GM19025 (cell line): ENCODE measurements at regions not wholly inside any gene's neighbourhood (a gene's known extent, or its start where the extent isn't known, plus 50 kb on each side); places are given as distances from the start of the nearest gene placed in this dataset.

Experiments used
- ATAC-seq: cut with Tn5 transposase; IDR thresholded peaks from one replicate; pipeline ENCODE4 v1.9.1; 2021; ENCODE audit warnings: mild to moderate bottlenecking, low read depth, moderate library complexity; ENCODE audit not compliant: unreplicated experiment

DNA sequence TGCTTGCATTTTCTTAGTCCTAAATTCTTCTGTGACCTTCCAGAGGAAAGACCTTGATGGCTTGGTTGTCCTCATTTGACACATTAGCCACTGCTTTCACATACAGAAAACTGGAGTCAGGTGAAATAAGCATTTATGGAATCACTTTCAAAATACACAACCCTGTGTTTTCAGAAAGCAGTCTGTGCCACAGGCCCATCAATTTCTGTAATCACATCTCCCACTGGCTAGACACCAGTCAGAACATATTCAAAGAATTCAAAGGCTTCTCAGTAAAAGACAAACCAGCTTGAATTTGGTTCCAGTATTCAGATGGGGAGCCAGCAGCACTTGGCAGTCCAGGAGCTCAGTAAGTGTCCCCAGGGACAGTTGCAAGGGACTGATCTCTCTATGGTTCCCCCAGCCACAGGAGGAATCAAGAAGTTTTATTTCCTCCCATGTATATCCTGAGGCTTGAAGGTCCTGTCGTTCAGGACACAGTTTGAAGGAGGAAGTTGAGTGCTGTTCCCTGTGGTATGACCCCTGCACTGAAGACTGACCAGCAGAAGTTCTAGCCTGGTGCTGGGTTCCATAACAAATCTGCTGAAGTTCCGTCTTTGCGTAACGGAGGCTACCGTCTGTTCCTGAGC lies 214.3 kb downstream of the FOXO1 start:
- no peak for ATAC-seq

DNA sequence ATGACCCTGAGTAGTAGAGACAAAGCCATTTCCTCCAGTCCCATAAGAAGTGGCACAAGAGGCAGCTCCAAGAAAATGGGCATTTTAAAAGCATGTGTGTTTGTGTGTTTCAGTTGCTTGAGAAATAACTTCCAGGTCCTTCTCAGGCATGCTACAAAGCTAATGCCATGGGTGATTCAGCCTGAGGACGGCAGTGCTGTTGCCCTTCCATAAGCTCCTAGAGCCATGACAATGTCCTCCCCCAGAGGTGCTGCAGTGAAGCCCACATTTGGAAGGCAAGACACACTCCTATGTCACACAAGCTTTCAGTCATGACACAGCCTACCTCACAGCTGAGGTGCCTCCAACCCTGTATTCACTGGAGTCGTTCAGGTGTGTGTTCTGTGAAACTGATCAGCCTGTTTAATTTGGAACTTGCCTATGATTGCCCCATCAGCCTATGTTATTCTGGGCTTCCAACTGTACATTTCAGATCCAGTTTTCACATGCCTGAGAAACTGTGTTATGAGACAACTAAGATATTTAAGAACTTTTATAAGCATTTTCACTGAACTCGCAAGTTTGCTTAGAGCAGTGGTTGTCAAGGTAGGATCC lies 213.6 kb downstream of the FOXO1 start:
- ATAC-seq = no peak

DNA sequence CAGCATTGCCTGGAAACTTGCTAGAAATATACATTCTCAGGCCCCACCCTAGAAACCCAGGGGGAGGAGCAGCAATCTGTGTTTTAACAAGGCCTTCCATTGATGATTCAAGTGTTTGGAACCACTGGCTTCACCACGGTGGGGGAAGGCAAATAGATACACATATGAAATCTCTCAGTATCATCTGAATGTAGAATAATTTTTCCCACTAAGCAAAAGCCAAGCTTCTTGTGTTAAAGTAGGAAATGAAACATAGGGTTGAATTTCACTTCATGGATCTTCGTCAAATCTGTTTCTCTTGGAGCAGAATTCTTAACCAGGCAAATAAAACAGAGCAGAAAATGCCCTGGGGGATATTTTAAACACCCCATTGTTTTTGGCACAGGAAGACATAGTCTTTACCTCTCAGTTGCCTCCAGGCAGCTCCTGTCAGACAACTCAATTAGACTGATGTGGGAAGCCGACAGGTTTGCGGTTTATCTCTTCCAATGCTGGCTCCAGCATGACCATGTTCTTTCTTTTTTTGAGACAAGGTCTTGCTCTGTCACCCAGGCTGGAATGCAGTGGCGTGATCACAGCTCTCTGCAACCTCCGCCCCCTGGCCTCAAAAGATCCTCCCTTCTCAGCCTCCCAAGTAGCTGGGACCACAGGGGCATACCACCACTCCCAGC lies 213.0 kb downstream of the FOXO1 start:
- no peak for ATAC-seq

DNA sequence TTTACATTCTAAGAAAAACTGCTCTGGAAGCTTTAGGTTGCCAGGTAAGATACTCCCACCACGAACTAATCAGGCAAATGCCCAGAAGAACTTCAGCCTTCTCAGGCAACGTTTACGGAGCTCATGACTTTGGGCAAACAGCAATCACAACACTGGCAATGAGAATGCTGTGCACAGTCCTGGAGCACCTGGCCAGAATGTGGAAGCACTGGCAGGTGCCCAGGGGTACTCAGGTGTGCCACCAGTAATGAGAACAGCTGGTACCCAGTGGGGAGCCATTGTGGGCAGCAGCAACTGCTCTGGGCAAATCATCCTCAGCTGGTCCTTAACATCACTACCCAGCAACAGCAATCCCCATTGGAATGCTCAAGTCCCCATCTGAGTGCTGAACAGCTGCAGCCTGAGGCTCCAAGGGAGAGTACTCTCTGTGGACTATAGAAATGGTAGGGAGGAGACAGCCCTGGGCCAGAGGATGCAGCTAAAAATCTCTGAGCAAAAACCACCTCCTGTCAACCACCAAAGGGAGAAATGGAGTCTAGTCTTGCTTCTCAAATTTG lies 210.0 kb downstream of the FOXO1 start:
- no peak for ATAC-seq

DNA sequence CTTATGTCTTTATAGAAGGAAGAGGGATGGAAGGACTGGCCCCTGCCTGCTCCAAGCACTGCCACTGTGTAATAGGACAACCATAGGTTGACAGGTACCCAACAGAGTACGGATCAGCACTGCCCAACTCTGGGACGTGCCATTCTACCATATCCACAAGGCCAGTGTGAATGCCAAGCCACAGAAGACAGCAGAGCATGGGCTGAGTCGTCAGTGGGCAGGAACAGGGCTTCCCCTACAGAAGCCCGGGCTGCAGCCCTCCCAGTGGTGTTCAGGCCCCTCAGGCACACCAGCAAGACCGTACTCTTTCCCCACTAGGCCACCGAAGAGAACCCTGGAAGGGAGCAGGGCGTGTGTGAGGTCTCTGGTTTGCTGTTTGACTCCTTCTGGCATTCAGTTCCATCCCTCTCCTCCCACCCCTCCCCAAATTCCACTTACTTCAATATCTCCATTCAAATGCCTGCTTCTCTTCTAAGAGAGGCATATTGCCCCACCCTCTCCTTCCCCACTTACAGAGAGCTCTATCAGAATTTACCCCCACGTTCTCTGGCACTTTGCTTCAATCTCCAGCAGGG lies 209.4 kb downstream of the FOXO1 start:
- ATAC-seq = no peak

DNA sequence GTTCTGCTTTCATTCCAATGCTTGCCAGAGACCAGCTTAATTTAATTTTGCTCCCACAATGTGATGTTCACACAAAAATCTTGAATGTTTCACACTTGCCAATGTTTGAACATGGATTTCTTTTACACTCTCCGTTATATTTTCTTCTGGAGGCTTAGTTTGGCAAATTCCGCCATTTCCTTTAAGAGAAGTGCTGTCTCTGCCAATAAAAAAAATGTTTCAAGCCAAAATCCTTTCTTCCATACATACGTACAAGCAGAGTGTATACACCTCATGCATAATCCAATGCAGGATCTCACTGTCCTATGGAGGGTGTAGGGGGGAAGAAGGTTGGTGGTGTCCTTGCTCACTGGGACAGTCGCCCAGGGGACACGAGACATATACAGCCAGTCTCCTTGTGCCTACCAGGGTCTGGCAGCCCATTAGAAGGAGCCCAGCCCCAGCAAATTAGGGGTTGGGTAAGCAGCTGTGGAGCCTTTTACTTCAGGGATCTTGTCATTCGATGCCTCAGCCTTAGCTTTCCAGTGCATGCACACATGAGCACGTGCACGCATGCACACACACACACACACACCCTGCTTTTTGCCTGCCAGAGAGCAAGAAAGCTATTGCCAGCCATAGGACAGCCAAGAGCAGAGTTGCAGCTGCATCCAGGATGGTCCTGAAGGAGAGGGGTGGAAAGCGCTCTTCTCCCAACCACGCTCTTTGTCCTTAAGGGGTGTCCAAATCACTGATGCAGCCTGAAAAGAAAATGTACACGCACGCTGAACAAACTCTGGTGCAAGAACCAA lies 208.3 kb downstream of the FOXO1 start:
- ATAC-seq = no peak

DNA sequence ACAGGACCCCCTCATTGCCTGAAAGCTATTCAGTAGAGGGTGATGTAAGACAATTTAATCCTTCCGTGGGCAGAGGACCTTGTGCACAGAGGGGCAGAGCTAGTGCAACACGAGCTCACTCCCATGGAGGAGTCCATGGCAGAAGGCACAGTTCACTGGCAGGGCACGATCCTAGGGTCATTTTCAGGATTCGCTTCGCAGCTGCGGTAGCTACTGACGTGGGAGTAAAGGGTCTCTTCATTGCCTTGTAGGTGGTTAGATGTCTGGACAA lies 207.8 kb downstream of the FOXO1 start:
- no peak for ATAC-seq

DNA sequence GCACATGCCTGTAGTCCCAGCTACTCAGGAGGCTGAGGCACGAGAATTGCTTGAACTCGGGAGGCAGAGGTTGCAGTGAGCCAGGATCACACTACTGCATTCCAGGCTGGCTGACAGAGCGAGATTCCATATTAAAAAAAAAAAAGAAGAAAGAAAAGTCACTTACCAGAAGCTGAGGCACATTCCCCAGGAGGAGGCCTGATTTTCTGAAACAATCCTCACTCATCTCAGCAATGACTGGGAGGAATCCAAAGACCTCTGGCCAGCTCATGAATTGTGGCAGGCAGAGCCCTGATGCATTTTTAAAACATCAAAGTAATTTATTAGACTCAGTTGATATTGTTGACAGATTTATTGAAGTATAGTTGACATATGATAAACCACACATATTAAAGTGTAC lies 206.3 kb downstream of the FOXO1 start:
- ATAC-seq = no peak

DNA sequence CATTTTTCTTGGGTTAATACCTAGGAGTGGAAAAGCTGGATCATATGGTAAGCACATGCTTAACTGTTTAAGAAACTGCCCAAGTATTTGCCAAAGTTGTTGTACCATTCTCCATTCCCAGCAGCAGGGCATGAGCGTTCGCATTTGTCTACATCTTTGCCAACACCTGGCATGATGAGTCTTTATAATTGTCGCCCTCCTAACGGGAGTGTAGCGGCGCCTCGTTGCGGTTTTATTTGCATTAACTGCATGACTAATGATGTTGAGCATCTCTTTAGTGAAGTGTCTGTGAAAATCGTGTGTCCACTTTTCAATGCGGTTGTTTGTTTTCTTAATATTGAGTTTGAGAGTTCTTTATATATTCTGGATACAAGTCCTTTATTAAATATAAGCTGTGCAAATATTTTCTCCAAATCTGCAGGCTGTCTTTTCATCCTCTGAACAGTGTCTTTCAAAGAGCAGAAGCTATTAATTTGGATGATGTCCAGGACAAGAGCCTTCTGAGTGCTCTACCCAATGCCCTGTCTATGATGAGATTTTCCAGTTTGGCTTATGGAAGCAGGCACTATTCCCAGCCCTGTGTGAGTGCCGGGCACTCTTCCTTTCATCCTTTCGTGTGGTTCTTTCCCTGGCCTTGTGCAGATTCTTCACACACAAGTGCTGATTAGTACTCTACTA lies 202.0 kb downstream of the FOXO1 start:
- ATAC-seq = no peak

DNA sequence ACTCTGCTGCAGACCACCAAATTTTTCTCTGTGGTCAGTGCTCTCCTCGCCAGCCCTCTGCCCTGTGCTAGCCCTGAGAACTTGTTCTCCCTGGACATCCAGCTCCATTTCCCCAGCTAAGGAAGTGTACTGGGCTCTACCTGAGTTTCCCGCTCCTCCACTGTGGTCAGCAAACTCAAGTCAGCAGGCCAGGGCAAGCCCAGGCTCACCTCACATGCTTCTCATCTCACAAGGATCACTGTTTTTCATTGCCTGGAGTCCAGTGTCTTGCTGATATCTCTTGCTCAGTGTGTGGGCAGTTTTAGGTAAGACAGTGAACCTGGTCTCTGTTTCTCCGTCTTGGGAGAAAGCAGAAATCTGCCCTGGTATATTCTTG lies 201.4 kb downstream of the FOXO1 start:
- no peak for ATAC-seq

DNA sequence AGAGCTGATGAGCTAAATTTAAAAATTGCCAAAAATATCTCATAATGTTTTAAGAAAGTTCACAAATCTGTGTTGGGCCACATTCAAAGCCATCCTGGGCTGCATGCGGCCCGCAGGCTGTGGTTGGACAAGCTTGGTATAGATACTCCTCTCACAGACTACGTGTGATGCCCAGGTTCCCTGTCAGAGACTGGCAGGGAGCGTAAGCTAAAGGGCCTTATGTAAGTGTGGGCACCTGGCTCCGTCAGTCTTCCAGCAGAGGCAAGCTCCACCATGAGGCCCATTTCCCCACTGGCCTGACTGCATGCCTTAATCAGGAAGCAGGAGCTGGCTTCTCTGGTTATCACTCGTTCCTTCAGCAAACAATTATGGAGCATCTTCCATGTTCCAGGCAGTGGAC lies 200.2 kb downstream of the FOXO1 start:
- no peak for ATAC-seq

DNA sequence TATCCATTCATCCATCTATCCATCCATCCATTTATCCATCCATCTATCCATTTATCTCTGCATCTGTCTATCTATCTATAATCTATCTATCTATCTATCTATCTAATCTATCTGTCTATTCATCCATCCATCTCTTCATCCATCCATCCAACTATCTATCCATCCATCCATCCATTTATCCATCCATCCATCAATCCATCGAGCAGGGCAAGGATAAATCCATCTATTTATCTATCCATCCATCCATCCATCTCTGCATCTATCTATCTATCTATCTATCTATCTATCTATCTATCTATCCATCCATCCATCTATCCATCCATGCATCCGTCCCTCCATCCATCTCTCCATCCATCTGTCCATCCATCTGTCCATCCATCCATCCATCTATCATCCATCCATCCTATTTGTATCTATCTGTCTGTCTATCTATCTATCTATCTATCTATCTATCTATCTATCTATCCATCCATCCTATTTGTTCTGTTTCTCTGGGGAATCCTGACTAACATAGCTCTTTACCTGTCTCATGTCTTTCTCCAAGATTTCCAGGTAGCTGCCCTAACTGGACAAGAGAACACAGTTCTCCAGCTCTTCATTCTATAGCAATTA lies 198.1 kb downstream of the FOXO1 start:
- ATAC-seq = no peak

DNA sequence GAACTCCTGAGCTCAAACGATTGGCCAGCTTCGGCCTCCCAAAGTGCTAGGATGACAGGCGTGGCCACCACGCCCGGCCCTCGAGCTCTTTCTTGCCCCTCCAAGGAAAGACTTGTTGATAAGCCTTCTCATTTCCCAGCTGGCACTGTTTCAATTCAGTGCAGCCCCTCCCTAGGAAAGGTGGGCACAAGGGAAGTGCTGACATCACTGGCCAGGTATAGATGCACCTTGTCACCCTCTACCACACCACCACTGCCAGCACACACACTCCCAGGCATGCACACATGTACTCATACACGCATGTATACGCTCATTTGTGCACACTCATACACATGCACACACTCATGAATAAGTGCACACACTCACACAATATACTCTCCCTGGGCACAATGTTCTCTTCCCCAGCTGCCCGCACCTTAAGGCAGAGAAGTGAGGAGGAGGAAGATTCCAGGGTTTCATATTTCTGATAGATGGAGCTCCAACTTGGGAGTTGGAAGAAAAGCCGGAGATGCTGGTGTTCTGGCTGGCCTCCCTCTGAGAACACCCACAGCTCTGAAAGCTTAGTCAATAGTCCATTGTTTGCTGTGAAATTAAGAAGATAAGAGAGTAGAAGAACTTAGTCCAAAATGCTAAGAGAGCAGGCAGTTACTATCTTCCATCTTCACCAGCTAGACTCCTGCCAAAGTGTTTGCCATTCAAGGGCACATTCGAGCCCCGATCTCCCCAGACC lies 196.7 kb downstream of the FOXO1 start:
- no peak for ATAC-seq

DNA sequence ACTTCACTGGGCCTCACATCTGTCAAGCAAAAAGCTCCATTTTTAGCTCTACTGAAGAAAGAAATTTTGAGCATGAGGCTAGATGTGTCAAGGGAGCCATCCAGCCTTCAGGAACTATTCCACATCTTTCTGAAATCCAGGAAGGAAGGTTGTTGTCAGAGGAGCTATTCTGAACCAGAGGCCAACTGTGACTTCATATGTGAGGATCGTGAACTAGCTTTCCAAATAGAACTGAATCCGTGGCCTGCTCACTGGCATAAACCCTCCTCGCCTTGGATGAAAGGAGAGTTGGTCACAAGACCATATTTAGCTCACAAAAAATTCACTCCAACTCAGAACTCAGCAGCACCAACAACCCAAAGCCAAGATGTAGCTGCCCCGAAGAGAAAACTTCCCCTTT lies 195.8 kb downstream of the FOXO1 start:
- no peak for ATAC-seq

DNA sequence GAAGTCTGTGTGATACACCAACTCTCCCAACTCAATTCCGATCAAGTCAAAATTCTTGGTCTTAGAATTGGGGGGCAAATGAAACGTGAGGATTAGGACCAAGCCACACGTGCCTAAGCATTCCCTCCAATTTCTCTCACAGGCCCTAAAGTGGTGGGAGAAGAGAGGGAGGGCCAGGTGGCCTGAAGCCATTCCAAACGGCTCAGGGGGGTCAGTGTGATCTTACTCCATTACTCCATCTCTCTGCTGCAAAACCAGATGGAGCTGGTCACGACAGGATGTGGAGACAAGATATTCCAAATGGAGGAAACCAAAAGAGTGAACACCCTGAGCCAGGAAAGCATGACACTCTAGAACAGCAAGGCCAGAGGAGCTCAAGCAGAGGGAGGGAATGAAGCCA lies 195.4 kb downstream of the FOXO1 start:
- ATAC-seq = no peak

DNA sequence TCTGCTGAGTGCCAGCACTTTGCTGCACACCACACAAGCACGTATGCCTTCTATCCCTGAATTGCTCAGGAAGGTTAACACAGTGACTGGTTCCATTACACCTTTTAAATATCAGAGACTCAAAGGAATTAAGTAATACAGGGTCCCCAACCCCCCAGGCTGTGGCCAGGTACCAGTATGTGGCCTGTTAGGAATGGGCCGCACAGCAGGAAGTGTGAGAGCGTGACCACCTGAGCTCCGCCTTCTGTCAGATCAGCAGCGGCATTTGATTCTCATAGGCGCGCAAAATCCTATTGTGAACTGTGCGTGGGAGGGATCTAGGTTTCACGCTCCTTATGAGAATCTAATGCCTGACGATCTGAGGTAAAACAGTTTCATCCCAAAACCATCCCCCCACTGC lies 194.5 kb downstream of the FOXO1 start:
- no peak for ATAC-seq

DNA sequence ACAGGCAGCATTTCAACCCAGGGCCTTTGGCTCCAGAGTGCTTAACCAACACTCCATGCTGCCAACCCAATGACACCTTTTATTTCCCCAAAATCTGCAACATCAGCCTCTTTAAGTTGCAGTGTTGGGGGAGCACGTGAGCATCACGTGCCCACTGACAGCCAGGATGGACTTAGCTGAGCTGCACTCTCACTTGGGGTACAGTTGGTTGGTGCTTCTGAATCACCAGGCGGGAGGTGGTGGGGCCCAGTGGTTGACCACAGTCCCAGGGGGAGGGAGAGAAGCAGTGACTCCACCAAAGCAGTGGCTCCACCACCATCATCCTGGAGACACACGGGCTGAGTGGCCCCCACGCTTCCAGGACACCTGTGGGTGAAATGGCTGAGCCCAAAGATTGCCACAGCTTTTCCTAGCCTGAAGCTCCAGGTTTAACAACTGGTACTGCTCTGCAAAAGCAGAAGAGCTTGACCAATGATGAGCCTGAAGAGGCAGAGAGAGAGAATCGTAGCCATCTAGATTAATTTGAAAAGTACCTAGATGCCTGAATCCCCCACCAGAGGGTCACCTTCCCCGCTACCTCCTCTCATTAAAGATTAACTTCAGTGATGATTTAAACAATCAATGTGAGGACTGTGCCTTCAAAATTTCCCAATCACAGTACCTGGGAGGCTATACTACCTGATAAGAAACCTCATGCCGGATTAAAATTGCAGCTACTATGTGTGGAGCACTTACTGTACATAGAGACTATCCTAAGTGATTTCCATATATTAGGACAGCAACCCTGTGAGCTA lies 193.8 kb downstream of the FOXO1 start:
- ATAC-seq = no peak

DNA sequence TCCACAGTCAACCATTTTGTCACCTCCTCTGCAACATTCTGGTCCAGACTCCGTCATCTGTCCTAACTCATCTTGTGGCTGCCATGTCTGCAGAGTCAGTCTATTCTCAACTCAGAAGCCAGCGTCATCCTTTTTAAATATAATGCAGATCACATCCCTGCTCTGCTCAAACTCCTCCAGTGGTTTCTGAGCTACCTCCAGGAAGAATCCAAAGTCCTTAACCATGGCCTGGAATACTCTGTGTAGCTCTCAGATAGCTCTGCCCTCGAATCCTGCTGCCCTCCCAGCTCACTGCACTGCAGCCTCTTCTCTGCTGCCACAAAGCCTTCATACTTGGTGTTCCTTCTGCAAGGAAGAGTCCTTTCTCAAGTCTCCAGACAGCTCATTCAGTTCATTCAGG lies 190.8 kb downstream of the FOXO1 start:
- ATAC-seq = no peak
